HFF-Myc (cell line): ENCODE measurements at regions not wholly inside any gene's neighbourhood (a gene's known extent, or its start where the extent isn't known, plus 50 kb on each side); places are given as distances from the start of the nearest gene placed in this dataset.

Source experiments
- DNase-seq: peaks from one replicate; pipeline ENCODE4 v3.0.0-alpha.2; 2011; ENCODE audit warnings: low read depth; ENCODE audit errors: extremely low read depth
- H3K4me3 ChIP-seq: replicated peaks from 2 replicates; pipeline ENCODE4 v1.5.1; 2011; ENCODE audit warnings: low read depth, mild to moderate bottlenecking, control low read depth, low read length
- TF ChIP-seq, protein P1 (sequence below): IDR thresholded peaks from 2 replicates; pipeline ENCODE4 v1.5.1; 2012; ENCODE audit warnings: mild to moderate bottlenecking, low read depth, low read length, control low read depth; ENCODE audit errors: missing control alignments

DNA sequence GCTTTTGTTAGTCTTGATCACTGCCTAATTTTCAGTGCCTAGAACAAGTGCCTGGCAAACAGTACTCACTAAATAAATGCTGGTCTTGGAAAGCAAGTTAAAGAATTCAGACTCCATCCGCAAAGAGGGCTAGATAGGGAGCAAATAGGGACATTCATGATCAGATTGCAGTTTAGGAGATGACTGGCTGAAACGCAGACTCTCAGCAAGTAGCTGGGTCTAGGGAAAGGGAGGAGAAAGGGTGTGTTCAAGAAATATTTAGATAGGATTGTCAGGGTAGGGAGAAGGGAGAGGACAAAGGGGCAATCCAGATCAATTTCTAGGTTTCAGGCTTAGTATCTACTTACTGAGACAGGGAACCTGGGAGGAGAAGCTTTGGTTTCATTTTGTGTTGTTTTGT, 108.4 kb downstream of the ESM1 start:
- no peak overlapping the region for H3K4me3 ChIP-seq
- TF ChIP-seq, protein P1, sequence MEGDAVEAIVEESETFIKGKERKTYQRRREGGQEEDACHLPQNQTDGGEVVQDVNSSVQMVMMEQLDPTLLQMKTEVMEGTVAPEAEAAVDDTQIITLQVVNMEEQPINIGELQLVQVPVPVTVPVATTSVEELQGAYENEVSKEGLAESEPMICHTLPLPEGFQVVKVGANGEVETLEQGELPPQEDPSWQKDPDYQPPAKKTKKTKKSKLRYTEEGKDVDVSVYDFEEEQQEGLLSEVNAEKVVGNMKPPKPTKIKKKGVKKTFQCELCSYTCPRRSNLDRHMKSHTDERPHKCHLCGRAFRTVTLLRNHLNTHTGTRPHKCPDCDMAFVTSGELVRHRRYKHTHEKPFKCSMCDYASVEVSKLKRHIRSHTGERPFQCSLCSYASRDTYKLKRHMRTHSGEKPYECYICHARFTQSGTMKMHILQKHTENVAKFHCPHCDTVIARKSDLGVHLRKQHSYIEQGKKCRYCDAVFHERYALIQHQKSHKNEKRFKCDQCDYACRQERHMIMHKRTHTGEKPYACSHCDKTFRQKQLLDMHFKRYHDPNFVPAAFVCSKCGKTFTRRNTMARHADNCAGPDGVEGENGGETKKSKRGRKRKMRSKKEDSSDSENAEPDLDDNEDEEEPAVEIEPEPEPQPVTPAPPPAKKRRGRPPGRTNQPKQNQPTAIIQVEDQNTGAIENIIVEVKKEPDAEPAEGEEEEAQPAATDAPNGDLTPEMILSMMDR: no peak
- DNase-seq: no peak

DNA sequence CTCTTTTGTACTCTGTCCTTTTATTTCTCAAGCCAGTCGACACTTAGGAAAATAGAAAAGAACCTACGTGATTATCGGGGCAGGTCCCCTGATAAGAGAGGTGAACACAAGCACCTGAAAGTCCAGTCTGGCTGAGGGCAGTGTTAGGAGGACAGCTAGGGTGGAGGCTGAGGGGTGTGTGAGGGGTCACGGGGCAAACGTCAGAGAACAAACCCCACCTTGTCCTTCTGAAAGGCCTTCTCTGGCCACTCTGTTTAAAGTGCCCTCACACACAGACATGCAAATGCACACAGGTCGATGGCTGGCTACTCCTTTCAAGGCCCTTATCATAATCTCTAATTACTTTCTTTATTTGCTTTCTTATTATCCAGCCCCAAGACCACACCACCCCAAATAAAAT, 108.8 kb downstream of the ESM1 start:
- H3K4me3 ChIP-seq: no peak overlapping the region
- DNase-seq: no peak
- TF ChIP-seq, protein P1: no peak

DNA sequence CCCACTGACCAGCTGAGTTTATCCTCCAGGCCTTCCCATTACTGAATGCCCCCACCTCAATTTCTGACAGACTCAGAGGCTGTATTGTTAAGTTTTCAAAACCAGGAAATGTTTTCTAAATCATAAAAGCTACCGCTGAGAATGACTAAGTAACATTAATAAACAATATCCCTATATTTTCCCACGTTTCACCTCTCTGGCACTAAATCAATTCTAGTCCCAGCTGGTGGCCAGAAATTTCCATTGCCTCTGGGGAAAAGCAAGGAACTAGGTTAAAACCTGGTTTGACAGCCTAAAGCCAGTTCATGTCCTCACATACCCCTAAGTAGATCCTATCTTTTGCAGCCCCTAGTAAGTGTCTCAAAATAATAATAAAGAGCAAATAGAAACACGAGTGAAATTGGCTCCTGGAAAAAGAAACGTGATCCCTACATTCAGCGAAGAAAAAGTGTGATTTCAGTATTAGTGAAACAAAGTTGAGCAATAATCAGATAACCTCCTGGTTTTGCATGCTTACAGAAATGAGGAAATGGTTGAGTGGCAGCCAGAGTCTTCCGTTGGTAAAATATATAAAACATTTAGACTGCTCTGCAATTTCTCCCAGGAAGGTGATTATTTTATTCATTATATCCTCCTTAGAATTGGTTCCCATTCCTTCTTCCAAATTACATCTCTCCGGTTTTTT, 110.9 kb downstream of the ESM1 start:
- DNase-seq: no peak
- H3K4me3 ChIP-seq: no peak overlapping the region
- TF ChIP-seq, protein P1: no peak

DNA sequence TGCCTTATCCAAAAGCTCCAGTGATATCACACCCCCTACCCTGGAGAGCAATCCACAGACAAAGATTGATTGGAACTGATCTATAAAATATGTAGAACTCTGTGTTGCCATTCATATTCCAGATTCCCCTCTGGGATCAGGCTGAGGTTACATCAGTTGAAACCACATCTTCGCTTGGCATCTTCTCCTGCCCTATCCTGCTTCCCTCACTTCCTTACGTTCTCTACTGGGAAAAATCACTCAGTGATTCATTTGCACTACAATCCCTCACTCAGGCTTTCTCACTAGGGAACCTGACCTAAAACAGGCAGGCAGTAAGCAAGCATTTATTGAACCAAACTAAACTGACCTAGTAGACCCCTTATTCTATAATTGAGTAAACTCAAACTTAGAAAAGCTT, 111.7 kb downstream of the ESM1 start:
- TF ChIP-seq, protein P1: no peak
- no peak for DNase-seq
- no peak overlapping the region for H3K4me3 ChIP-seq

DNA sequence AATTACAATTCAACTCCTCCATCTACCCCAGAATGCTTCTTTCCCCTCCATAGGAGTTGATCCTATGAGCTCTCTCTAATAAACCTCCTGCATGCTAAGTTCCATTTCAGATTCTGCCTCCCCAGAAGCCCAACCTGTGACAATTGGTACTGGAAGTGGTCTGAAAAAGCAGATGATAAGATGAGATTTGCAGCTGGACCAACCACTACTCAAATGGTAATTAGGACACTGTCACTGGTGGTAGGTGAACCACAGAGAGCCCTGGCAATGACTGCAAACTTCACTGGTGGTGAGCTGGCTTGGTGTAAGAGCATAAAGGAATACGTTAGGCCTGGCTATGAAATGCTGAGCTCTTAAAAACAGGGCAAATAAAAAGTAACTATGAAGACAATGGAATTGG, 112.6 kb downstream of the ESM1 start:
- H3K4me3 ChIP-seq: no peak overlapping the region
- TF ChIP-seq, protein P1: no peak
- no peak for DNase-seq

DNA sequence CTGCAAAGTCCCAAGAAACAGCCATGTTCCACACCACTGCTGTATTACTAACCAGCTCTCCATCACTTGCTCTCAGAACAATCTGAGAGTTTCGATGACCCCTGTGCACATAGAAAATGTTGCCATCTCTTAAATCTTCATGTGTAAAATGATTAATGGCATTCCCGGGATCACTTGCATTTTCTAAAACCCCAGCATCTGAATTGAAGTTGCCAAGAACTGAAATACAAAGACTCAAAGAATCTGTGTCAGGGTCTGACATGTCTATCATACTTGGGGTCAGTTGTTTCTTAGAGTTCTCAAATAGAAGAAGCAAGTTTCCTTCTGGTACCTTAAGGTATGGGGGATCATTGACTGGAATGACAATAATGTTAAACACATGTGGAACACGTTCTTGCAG, 115.1 kb downstream of the ESM1 start:
- TF ChIP-seq, protein P1: no peak
- DNase-seq: no peak
- H3K4me3 ChIP-seq: no peak overlapping the region

DNA sequence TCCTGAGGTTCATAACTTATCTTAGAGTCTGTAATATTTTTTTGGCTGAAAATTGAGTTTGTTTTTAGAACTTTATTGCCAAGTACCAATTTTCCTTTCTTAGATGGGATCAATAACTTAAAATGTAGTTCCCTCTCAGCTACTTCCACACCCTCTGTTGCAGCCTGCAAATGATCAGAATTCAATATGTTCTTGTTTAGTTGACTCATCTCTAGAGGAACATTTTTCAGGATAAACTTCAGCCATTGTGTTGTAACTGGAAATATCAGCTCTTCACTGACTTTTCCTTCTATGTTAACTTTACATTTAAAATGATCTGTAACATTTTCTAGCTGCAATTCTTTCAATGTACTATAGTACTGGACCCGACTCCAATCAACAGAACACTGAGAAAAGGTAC, 115.7 kb downstream of the ESM1 start:
- TF ChIP-seq, protein P1: no peak
- DNase-seq: no peak
- H3K4me3 ChIP-seq: no peak overlapping the region
